ES-I3 (cell line): ENCODE measurements at regions not wholly inside any gene's neighbourhood (a gene's known extent, or its start where the extent isn't known, plus 50 kb on each side); places are given as distances from the start of the nearest gene placed in this dataset.

ENCODE experiments used
- H3K36me3 ChIP-seq: 2 replicates; pipeline ENCODE4 v1.6.1; 2013; ENCODE audit warnings: mild to moderate bottlenecking, low read length, control low read depth, moderate library complexity; ENCODE audit not compliant: insufficient read depth
- H3K4me1 ChIP-seq: 2 replicates; pipeline ENCODE4 v1.6.1; 2013; ENCODE audit warnings: mild to moderate bottlenecking, control low read depth, low read length; ENCODE audit not compliant: insufficient read depth
- H3K9ac ChIP-seq: 2 replicates; pipeline ENCODE4 v1.6.1; 2013; ENCODE audit warnings: low read depth, mild to moderate bottlenecking, low read length, moderate library complexity
- H3K9me3 ChIP-seq: 2 replicates; pipeline ENCODE4 v1.6.1; 2013; ENCODE audit warnings: mild to moderate bottlenecking, low read length, moderate library complexity; ENCODE audit not compliant: control insufficient read depth, insufficient read depth

- Histone ChIP-seq H3K9me3 (no peaks in the 10 kb centered on the region), H3K36me3 (no peaks in the 10 kb centered on the region), H3K4me1 (peaks cover 20% of the 10 kb centered on the region), H3K9ac (no peak overlapping the region)
Measured at GRCh38 chr2:58436872-58437271, 195.7 kb upstream of the FANCL start.

DNA sequence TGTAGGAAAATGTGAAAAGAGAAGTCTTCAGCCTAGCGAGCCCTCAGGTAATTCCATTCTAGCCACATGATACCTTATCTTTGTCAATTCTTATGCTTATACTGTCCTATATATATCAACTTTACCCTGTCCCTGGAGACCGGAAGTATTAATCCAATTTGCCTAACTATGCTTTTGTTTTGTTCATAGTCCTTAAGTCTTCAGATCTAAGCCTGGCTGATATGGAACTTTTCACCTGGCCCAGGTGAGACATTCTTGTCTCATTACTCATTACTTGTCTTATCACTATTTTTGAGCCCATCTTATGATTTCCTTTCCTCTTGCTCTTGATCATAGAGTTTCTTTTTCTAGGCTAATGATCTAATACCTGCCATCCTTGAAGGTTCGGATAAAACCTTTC is 194.1 kb upstream of the FANCL start:
- Histone ChIP-seq H3K9me3 (no peaks in the 10 kb centered on the region), H3K36me3 (no peaks in the 10 kb centered on the region), H3K9ac (no peak overlapping the region), H3K4me1 (peaks cover 22% of the 10 kb centered on the region)

DNA sequence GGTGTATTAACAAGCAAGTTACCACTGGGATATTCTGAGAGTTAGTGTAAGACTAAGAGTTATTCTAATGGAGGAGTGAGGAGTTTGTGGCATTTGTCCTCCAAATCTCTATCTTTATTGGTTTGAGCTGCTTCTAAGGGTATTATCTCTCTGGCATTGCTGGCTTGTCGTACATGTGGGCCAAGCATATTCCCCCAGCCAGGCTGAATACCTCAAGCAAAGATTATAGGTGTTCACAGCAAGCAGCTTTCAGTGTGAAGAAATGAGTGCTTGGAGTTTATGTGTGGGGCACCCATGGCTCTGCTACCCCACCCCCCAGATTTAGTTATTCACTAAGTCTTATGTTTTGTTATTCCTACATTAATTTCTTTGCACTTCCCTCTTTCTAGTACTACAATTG is 193.6 kb upstream of the FANCL start:
- no peak overlapping the region for H3K9ac ChIP-seq
- peaks cover 22% of the 10 kb centered on the region for H3K4me1 ChIP-seq

DNA sequence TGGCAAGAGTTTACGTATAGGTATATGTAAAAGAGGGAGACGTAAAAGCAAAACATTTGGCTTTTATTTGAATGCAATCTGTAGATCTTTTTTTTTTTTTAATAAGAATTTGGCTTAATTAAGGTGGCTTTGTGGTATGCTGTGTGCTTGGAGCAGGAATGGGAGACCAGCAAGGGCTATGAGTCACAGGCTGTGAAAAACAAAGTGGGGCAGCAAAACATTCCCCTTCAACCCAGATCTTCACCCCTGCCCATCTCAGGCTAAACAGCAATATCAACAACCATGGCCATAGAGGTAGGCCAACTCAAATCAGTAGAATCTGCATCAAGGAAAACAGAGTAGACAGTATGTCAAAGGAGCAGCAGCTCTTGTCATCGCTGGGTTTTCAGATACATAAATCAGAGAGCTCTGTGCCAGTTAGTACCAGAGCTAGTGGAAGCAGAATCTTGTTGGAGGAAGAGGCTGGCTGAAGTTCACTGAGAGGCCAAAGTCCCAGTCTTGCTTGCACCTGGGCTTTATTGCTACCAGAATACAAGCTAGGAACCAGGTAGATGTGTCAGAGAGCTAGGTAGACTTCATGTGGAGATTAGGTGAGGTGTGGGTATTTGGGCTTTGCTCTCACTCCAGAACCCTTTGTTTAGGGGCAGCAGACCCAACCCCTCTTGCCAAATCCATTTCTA is 191.5 kb upstream of the FANCL start:
- Histone ChIP-seq H3K9me3 (no peaks in the 10 kb centered on the region), H3K4me1 (peaks cover 27% of the 10 kb centered on the region), H3K9ac (no peak overlapping the region), H3K36me3 (no peaks in the 10 kb centered on the region)

More for the DNA sequence above, 193.6 kb upstream of the FANCL start:
- no peaks in the 10 kb centered on the region for H3K9me3 ChIP-seq
- no peaks in the 10 kb centered on the region for H3K36me3 ChIP-seq

- H3K4me1 ChIP-seq: peaks cover 18% of the 10 kb centered on the region
- no peaks in the 10 kb centered on the region for H3K9me3 ChIP-seq
- peak overlapping the region; percentile 72 for H3K9ac ChIP-seq
- no peaks in the 10 kb centered on the region for H3K36me3 ChIP-seq
Measured at GRCh38 chr2:58429014-58429875, 188.1 kb upstream of the FANCL start.

GRCh38 chr2:58428096-58429013 is 187.2 kb upstream of the FANCL start:
- peaks cover 18% of the 10 kb centered on the region for H3K4me1 ChIP-seq
- no peaks in the 10 kb centered on the region for H3K36me3 ChIP-seq
- H3K9me3 ChIP-seq: no peaks in the 10 kb centered on the region
- H3K9ac ChIP-seq: peak overlapping the region; percentile 93

DNA sequence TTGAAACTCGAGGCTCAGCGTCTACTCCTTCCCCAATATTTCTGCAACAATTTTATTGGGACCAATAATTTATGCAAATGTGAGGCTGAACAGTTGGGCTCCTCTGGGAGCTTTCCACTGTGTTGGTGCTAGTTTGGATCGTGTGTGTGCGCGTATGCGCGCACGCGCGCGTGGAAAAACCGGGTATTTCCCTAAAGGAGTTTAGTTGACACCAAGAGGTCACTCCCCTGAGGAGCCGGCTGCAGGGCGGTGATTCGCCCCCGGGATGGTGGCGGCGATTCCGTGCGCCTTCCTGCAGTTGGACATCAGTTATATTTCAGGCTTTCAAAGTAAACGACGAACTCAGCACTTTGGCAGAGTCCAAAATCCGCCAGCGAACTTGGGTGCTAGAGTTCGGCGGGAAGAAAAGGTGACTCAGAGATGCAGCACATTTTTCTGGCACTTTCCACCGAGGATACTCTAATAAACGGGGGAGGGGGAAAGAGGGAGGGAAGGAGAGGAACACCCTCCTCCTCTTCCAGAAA is 186.5 kb upstream of the FANCL start:
- peaks cover 14% of the 10 kb centered on the region for H3K4me1 ChIP-seq
- H3K9me3 ChIP-seq: no peaks in the 10 kb centered on the region
- H3K36me3 ChIP-seq: no peaks in the 10 kb centered on the region
- H3K9ac ChIP-seq: peak overlapping the region; percentile 93

GRCh38 chr2:58425368-58425767 is 184.2 kb upstream of the FANCL start:
- Histone ChIP-seq H3K9ac (no peak overlapping the region), H3K36me3 (no peaks in the 10 kb centered on the region), H3K9me3 (no peaks in the 10 kb centered on the region), H3K4me1 (peaks cover 6% of the 10 kb centered on the region)

DNA sequence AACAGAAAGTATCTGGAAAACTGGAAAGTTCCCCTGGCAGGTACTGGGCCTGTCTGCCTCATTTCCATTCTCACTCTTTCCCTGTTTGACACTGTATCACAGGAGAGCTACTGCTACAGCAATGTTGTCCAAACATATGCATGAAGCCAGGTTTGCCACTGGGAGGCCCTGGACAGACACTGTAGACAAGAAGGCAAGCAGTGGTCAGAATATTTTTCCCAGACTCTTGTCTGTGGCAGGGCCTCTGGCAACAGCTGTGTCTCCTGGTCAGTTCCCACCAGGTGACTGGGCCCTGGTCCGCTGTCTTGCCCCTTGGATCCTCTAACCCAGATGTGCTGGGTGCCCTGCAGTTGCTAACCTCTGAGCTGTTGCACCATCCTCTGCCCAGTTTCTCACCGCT is 178.9 kb upstream of the FANCL start:
- no peak overlapping the region for H3K9ac ChIP-seq

GRCh38 chr2:58416696-58417095 is 175.6 kb upstream of the FANCL start:
- no peak overlapping the region for H3K9ac ChIP-seq
- H3K4me1 ChIP-seq: no peaks in the 10 kb centered on the region
- no peaks in the 10 kb centered on the region for H3K36me3 ChIP-seq
- no peaks in the 10 kb centered on the region for H3K9me3 ChIP-seq

More for the DNA sequence above, 178.9 kb upstream of the FANCL start:
- Histone ChIP-seq H3K9me3 (no peaks in the 10 kb centered on the region), H3K4me1 (no peaks in the 10 kb centered on the region), H3K36me3 (no peaks in the 10 kb centered on the region)

DNA sequence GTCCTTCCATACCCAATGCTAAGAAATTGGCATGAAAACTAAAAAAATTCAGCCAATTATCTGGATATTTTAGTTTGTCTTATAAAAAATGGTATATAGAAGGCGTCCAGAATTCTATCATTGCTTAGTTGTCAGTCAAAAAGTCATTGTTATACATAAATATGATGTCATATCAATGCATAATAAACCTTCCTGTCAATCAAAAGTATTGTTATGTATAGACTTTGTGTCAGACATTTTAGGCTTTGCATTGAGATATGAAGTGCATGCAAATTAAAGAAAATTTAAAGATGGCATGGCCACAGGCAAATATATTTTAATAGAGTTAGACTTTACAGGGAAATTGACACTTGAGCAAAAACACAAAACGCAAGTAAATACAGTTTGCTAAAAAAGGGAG is 173.4 kb upstream of the FANCL start:
- Histone ChIP-seq H3K36me3 (no peaks in the 10 kb centered on the region), H3K4me1 (no peaks in the 10 kb centered on the region), H3K9ac (no peak overlapping the region), H3K9me3 (no peaks in the 10 kb centered on the region)

- H3K9me3 ChIP-seq: no peaks in the 10 kb centered on the region
- H3K4me1 ChIP-seq: no peaks in the 10 kb centered on the region
- no peak overlapping the region for H3K9ac ChIP-seq
- H3K36me3 ChIP-seq: no peaks in the 10 kb centered on the region
Measured at GRCh38 chr2:58410549-58410948, 169.4 kb upstream of the FANCL start.

DNA sequence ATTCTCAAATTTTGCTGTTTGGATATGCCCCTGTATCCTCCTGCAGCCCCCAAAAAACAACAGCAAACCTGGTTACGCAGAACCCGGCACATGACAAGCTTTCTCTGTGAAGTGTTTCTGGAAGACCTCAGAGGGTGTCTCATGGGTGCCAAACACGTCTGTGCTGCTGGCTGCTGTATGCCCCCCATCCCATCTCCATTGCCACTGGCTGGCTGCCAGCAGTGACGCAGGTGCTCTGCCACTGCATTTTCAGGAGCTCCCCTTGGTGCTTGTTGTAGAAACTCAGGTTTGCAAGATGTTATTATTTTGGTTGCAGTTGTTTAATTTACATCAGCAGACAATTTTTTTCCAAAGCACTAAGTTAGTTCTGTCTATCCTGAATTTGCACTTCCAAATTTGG is 166.4 kb upstream of the FANCL start:
- Histone ChIP-seq H3K9ac (no peak overlapping the region), H3K9me3 (no peaks in the 10 kb centered on the region), H3K36me3 (no peaks in the 10 kb centered on the region), H3K4me1 (no peaks in the 10 kb centered on the region)

GRCh38 chr2:58405341-58405740 is 164.2 kb upstream of the FANCL start:
- Histone ChIP-seq H3K9ac (no peak overlapping the region), H3K4me1 (no peaks in the 10 kb centered on the region), H3K36me3 (no peaks in the 10 kb centered on the region), H3K9me3 (no peaks in the 10 kb centered on the region)
